Fibroblast of mammary gland (primary cell): ENCODE measurements at regions not wholly inside any gene's neighbourhood (a gene's known extent, or its start where the extent isn't known, plus 50 kb on each side); places are given as distances from the start of the nearest gene placed in this dataset.
"Not testable (repeated sequence)": the region's sequence is repeated elsewhere in the genome, so short reads cannot be mapped to it uniquely, and the experiment has no call there.

ENCODE experiments used
- DNase-seq: peaks from one replicate; pipeline ENCODE4 v3.0.0-alpha.2; 2010; ENCODE audit warnings: low read depth
- H3K4me3 ChIP-seq: 2 replicates; pipeline ENCODE4 v1.5.1; 2011; ENCODE audit warnings: low read depth, mild to moderate bottlenecking, low read length, moderate library complexity; ENCODE audit not compliant: control insufficient read depth
- TF ChIP-seq, protein P1 (sequence below): conservative IDR thresholded peaks from 2 replicates; pipeline ENCODE4 v1.5.1; 2011; ENCODE audit warnings: low read depth, low read length, inconsistent platforms; ENCODE audit not compliant: control insufficient read depth, insufficient read depth

DNA sequence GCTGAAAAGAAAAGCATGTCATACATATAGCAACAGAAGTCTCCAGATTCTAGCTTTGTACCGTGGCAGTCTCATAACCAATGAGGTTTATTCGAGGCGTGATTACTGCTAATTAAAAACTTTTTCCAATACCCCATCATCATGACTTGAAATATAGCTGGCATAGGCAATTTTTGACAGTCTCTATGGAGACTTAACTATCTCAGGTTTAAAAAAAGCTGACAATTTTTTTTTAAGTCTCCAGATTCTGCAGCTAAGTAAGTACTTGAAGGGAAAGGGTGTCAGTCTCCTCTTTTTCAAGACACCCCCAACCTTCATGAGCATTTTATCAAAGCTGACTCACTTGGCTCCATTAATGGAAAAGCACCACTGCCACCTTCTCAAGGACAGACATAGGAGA, 126.3 kb upstream of the RXFP1 start:
- DNase-seq = no peak
- TF ChIP-seq, protein P1, sequence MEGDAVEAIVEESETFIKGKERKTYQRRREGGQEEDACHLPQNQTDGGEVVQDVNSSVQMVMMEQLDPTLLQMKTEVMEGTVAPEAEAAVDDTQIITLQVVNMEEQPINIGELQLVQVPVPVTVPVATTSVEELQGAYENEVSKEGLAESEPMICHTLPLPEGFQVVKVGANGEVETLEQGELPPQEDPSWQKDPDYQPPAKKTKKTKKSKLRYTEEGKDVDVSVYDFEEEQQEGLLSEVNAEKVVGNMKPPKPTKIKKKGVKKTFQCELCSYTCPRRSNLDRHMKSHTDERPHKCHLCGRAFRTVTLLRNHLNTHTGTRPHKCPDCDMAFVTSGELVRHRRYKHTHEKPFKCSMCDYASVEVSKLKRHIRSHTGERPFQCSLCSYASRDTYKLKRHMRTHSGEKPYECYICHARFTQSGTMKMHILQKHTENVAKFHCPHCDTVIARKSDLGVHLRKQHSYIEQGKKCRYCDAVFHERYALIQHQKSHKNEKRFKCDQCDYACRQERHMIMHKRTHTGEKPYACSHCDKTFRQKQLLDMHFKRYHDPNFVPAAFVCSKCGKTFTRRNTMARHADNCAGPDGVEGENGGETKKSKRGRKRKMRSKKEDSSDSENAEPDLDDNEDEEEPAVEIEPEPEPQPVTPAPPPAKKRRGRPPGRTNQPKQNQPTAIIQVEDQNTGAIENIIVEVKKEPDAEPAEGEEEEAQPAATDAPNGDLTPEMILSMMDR = no peak
- no peak overlapping the region for H3K4me3 ChIP-seq

DNA sequence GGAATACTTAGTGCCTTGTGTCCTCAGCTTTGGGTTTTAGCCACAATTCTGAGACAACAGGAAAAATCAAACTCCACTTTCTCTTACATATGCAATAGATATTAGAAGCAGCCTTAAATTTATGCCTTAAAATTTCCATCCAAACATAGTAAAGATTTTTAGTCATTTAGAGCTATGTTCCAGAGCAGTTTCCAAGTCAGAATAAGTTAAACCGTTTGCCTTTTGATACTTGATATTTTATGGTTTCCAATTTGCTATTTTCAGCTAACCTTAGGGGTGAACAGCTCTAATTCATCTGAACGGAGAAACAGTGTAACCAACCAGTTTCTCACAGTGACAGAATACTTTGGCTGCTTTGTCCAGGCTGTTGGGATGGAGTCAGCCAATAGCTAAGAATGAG, 125.8 kb upstream of the RXFP1 start:
- H3K4me3 ChIP-seq = no peak overlapping the region
- no peak for DNase-seq
- TF ChIP-seq, protein P1 = no peak

GRCh38 chr4:158397781-158398180, 123.9 kb upstream of the RXFP1 start:
- no peak overlapping the region for H3K4me3 ChIP-seq
- TF ChIP-seq, protein P1 = no peak
- no peak for DNase-seq

DNA sequence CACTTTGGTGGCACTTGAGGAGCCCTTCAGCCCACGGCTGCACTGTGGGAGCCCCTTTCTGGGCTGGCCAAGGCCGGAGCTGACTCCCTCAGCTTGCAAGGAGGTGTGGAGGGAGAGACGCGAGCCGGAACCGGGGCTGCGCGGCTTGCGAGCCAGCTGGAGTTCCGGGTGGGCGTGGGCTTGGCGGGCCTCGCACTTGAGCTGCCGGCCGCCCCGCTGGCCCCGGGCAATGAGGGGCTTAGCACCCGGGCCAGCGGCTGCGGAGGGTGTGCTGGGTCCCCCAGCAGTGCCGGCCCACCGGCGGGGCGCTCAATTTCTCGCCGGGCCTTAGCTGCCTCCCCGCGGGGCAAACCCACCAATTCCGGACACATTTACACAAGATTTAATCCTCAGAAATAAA, 113.7 kb upstream of the RXFP1 start:
- not testable (repeated sequence) for DNase-seq, H3K4me3 ChIP-seq

DNA sequence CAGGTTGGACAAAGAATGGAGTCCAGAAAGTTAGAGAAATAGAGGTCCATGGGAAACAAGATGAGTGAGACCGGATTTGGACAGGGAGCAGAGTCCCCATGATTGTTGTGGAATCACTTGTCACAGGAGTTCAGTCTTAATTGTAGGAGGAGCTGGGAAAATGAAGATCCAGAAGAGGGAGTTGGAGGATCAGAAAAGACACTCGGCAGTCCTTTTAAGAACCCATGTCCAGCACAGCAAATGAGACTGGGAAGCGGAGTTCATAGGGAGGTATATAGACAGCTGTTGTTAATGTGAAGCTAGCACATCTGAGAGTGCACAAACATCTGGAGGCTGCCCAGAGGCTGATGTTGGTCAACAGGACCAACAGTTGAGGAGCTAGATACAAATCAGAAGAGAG, 111.4 kb upstream of the RXFP1 start:
- TF ChIP-seq, protein P1 = peak; percentile 29
- no peak overlapping the region for H3K4me3 ChIP-seq
- peak; percentile 55 for DNase-seq

GRCh38 chr4:158411269-158411668, 110.4 kb upstream of the RXFP1 start:
- DNase-seq = peak; percentile 10
- H3K4me3 ChIP-seq = no peak overlapping the region
- TF ChIP-seq, protein P1 = no peak

DNA sequence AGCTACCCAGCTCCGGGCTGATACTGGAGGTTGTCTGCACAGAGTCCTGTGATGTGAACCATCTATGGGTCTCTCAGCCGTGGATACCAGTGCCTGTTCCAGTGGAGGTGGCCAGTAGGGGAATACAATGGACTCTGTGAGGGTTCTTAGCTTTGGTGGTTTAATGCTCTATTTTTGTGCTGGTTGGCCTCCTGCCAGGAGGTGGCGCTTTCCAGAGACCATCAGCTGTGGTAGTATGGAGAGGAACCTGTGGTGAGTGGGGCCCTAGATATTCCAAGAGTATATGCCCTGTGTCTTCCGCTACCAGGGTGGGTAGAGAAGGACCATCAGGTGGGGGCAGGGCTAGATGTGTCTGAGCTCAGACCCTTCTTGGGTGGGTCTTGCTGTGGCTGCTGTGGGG, 103.0 kb upstream of the RXFP1 start:
- not testable (repeated sequence) for DNase-seq, H3K4me3 ChIP-seq

GRCh38 chr4:158420782-158421181, 100.9 kb upstream of the RXFP1 start:
- TF ChIP-seq, protein P1 = no peak
- no peak for DNase-seq
- no peak overlapping the region for H3K4me3 ChIP-seq
